ENCODE measurements at regions not wholly inside any gene's neighbourhood (a gene's known extent, or its start where the extent isn't known, plus 50 kb on each side); places are given as distances from the start of the nearest gene placed in this dataset.
"Not testable (repeated sequence)": the region's sequence is repeated elsewhere in the genome, so short reads cannot be mapped to it uniquely, and the experiment has no call there.

- no peak for DNase-seq
Observed at GRCh38 chr10:78464118-78464855, 430.6 kb downstream of the RPS24 start.

- DNase-seq = no peak
Observed at GRCh38 chr10:78464856-78465267, 431.2 kb downstream of the RPS24 start.

- DNase-seq = no peak
Observed at GRCh38 chr10:78465431-78465830, 431.8 kb downstream of the RPS24 start.

GRCh38 chr10:78467496-78468106, 433.9 kb downstream of the RPS24 start:
- DNase-seq = no peak

GRCh38 chr10:78468731-78469130, 435.1 kb downstream of the RPS24 start:
- DNase-seq = not testable (repeated sequence)

- DNase-seq = peak; percentile 79
Observed at GRCh38 chr10:78470267-78471103, 436.8 kb downstream of the RPS24 start.

GRCh38 chr10:78471326-78471722, 437.7 kb downstream of the RPS24 start:
- no peak for DNase-seq

- no peak for DNase-seq
Observed at GRCh38 chr10:78471723-78472550, 438.3 kb downstream of the RPS24 start.

GRCh38 chr10:78472551-78472890, 438.9 kb downstream of the RPS24 start:
- no peak for DNase-seq

- DNase-seq = no peak
Observed at GRCh38 chr10:78473006-78473405, 439.3 kb downstream of the RPS24 start.

- DNase-seq = no peak
Observed at GRCh38 chr10:78474743-78475142, 441.1 kb downstream of the RPS24 start.

- DNase-seq = no peak
Observed at GRCh38 chr10:78475437-78475836, 441.8 kb downstream of the RPS24 start.

- no peak for DNase-seq
Observed at GRCh38 chr10:78476156-78476555, 442.5 kb downstream of the RPS24 start.

GRCh38 chr10:78476844-78477243, 443.2 kb downstream of the RPS24 start:
- DNase-seq = no peak

GRCh38 chr10:78478919-78479318, 445.3 kb downstream of the RPS24 start:
- no peak for DNase-seq

- no peak for DNase-seq
Observed at GRCh38 chr10:78479467-78479866, 445.8 kb downstream of the RPS24 start.

GRCh38 chr10:78481842-78482241, 448.2 kb downstream of the RPS24 start:
- no peak for DNase-seq

GRCh38 chr10:78483641-78484040, 450.0 kb downstream of the RPS24 start:
- no peak for DNase-seq

- no peak for DNase-seq
Observed at GRCh38 chr10:78489034-78489433, 455.4 kb downstream of the RPS24 start.

- no peak for DNase-seq
Observed at GRCh38 chr10:78491812-78492211, 458.1 kb downstream of the RPS24 start.

GRCh38 chr10:78492424-78492823, 458.8 kb downstream of the RPS24 start:
- no peak for DNase-seq

GRCh38 chr10:78494179-78494578, 460.5 kb downstream of the RPS24 start:
- no peak for DNase-seq

Measured in NCI-H187 treated with DMSO at 0.1 percent for 48 hours (cell line).